Sigmoid colon (tissue), 4 donors: ENCODE measurements at regions not wholly inside any gene's neighbourhood (a gene's known extent, or its start where the extent isn't known, plus 50 kb on each side); places are given as distances from the start of the nearest gene placed in this dataset.

Source experiments
- CTCF ChIP-seq, 4 experiments: fragments of 450-650 bp in 3 of 4; fragments of 200-600 bp in 1 of 4; IDR thresholded peaks; one replicate each; pipeline ENCODE4 v1.5.1; 2016 to 2019; ENCODE audit warnings: antibody characterized with exemption in 4 of 4, mild to moderate bottlenecking in 3 of 4, moderate library complexity in 2 of 4
- EP300 ChIP-seq, 4 donors: sonication (generic); formaldehyde crosslinking; IDR thresholded peaks; one replicate each; pipeline ENCODE4 v1.6.1; 2017; ENCODE audit warnings: antibody characterized with exemption in 4 of 4
- POLR2A ChIP-seq, 2 donors: fragments of 450-650 bp; IDR thresholded peaks; one replicate each; pipeline ENCODE4 v1.6.1; 2016; ENCODE audit warnings: antibody characterized with exemption in 2 of 2, mild to moderate bottlenecking in 2 of 2, moderate library complexity in 2 of 2
- POLR2AphosphoS5 ChIP-seq, 4 donors: sonication (generic); formaldehyde crosslinking; IDR thresholded peaks; one replicate each; pipeline ENCODE4 v1.6.1; 2017; ENCODE audit warnings: antibody characterized with exemption in 4 of 4

GRCh38 chr4:151901631-151902030 lies 140.8 kb upstream of the GATB start:
- TF ChIP-seq POLR2AphosphoS5 (IDR thresholded peaks at IDR 0.05), result no peak
- no peak for TF ChIP-seq POLR2A (IDR thresholded peaks at IDR 0.05)
- no peak for TF ChIP-seq CTCF (IDR thresholded peaks at IDR 0.05)
- TF ChIP-seq EP300 (IDR thresholded peaks at IDR 0.05), result no peak
